ENCODE measurements at regions not wholly inside any gene's neighbourhood (a gene's known extent, or its start where the extent isn't known, plus 50 kb on each side); places are given as distances from the start of the nearest gene placed in this dataset.

GRCh38 chr7:131836733-131837132, 280.3 kb upstream of the PODXL start:
- Histone ChIP-seq H3K27me3 (ENCODE audit: low read length) (peaks cover 89% of the 10 kb centered on the region), H3K9me3 (ENCODE audit: low read length) (no peaks in the 10 kb centered on the region), H3K4me2 (ENCODE audit: low read length) (no peak overlapping the region), H3K79me2 (ENCODE audit: low read length) (no peaks in the 10 kb centered on the region), H2AFZ (ENCODE audit: low read length) (no peak overlapping the region), H3K9ac (ENCODE audit: low read length) (no peak overlapping the region), H4K20me1 (ENCODE audit: low read length) (no peaks in the 10 kb centered on the region), H3K27ac (ENCODE audit: low read length) (no peak overlapping the region), H3K4me1 (ENCODE audit: insufficient read depth, low read length) (no peaks in the 10 kb centered on the region), H3F3A (ENCODE audit: low read length, unreplicated experiment) (no peaks in the 10 kb centered on the region), H3K36me3 (ENCODE audit: low read depth, low read length) (no peaks in the 10 kb centered on the region), H3K4me3 (ENCODE audit: low read length) (no peak overlapping the region), H3K9me2 (replicated peaks; ENCODE audit: low read length) (no peaks in the 10 kb centered on the region)
- ChIA-PET POLR2A (ENCODE audit: unreplicated experiment) (no interaction called here), CTCF (no interaction called here)
- intact Hi-C loops (cut with micrococcal nuclease), result no loop called here
- TF ChIP-seq CTCF (conservative IDR thresholded peaks at IDR 0.05; ENCODE audit: low read depth, low read length) (no peak), EZH2phosphoT487 (IDR thresholded peaks at IDR 0.05; ENCODE audit: borderline replicate concordance, low read length) (no peak)
- DNase-seq, result no peak
- ATAC-seq, result no peak
- BruUV-seq (replicated peaks), result no TSS peak

- TF ChIP-seq EZH2phosphoT487 (IDR thresholded peaks at IDR 0.05; ENCODE audit: borderline replicate concordance, low read length) (no peak), CTCF (conservative IDR thresholded peaks at IDR 0.05; ENCODE audit: low read depth, low read length) (no peak), EZH2 (IDR thresholded peaks at IDR 0.05; ENCODE audit: low read length, unreplicated experiment) (no peak)
- Histone ChIP-seq H3K79me2 (ENCODE audit: low read length) (no peaks in the 10 kb centered on the region), H3K4me1 (ENCODE audit: insufficient read depth, low read length) (no peaks in the 10 kb centered on the region), H3K36me3 (ENCODE audit: low read depth, low read length) (no peaks in the 10 kb centered on the region), H3K9ac (ENCODE audit: low read length) (no peak overlapping the region), H4K20me1 (ENCODE audit: low read length) (no peaks in the 10 kb centered on the region), H3K9me3 (ENCODE audit: low read length) (no peaks in the 10 kb centered on the region), H3F3A (ENCODE audit: low read length, unreplicated experiment) (no peaks in the 10 kb centered on the region), H3K9me2 (replicated peaks; ENCODE audit: low read length) (no peaks in the 10 kb centered on the region), H3K27me3 (ENCODE audit: low read length) (peaks cover 90% of the 10 kb centered on the region), H3K4me3 (ENCODE audit: low read length) (no peak overlapping the region), H3K27ac (ENCODE audit: low read length) (no peak overlapping the region), H3K4me2 (ENCODE audit: low read length) (no peak overlapping the region), H2AFZ (ENCODE audit: low read length) (no peak overlapping the region)
- ChIA-PET POLR2A (ENCODE audit: unreplicated experiment) (no interaction called here), CTCF (no interaction called here)
- ATAC-seq (no peak), DNase-seq (no peak)
- no TSS peak for BruUV-seq (replicated peaks)
- intact Hi-C loops (cut with micrococcal nuclease), result no loop called here
These were observed 278.7 kb upstream of the PODXL start for GRCh38 chr7:131835141-131835540.

GRCh38 chr7:131830681-131831080, 274.3 kb upstream of the PODXL start:
- DNase-seq (no peak), ATAC-seq (no peak)
- no peaks in the 10 kb centered on the region for H3F3A ChIP-seq (ENCODE audit: low read length, unreplicated experiment)
- ChIA-PET POLR2A (ENCODE audit: unreplicated experiment) (no interaction called here), CTCF (interaction anchor here (0.5 kb wide), 1 partner anchor 74 kb away, joined by 4 read pairs; no protein-coding TSS in a partner anchor)
- H3K27me3 ChIP-seq (ENCODE audit: low read length), result peaks cover 70% of the 10 kb centered on the region
- BruUV-seq (replicated peaks), result no TSS peak
- H4K20me1 ChIP-seq (ENCODE audit: low read length), result no peaks in the 10 kb centered on the region
- no peak overlapping the region for H3K9ac ChIP-seq (ENCODE audit: low read length)
- TF ChIP-seq EZH2phosphoT487 (IDR thresholded peaks at IDR 0.05; ENCODE audit: borderline replicate concordance, low read length) (no peak), CTCF (conservative IDR thresholded peaks at IDR 0.05; ENCODE audit: low read depth, low read length) (no peak), EZH2 (IDR thresholded peaks at IDR 0.05; ENCODE audit: low read length, unreplicated experiment) (no peak)
- H3K27ac ChIP-seq (ENCODE audit: low read length), result no peak overlapping the region
- no peaks in the 10 kb centered on the region for H3K36me3 ChIP-seq (ENCODE audit: low read depth, low read length)
- H3K4me3 ChIP-seq (ENCODE audit: low read length), result no peak overlapping the region
- H3K9me2 ChIP-seq (replicated peaks; ENCODE audit: low read length), result no peaks in the 10 kb centered on the region
- H3K79me2 ChIP-seq (ENCODE audit: low read length), result no peaks in the 10 kb centered on the region
- no peaks in the 10 kb centered on the region for H3K9me3 ChIP-seq (ENCODE audit: low read length)
- intact Hi-C loops (cut with micrococcal nuclease), result no loop called here
- no peaks in the 10 kb centered on the region for H3K4me1 ChIP-seq (ENCODE audit: insufficient read depth, low read length)
- H2AFZ ChIP-seq (ENCODE audit: low read length), result no peak overlapping the region
- H3K4me2 ChIP-seq (ENCODE audit: low read length), result no peak overlapping the region
